Activated T-helper 1 cell treated with anti-CD3 and anti-CD28 coated beads, Interleukin-12 subunit alpha, Interleukin-12 subunit beta, Interleukin-2, Interleukin-4 antibody, amounts not matched to agents 30 ng/mL and 10 ng/mL and 1 ng/mL, durations not matched to agents 14 hours and 24 hours and 36 hours (primary cell): ENCODE measurements at regions not wholly inside any gene's neighbourhood (a gene's known extent, or its start where the extent isn't known, plus 50 kb on each side); places are given as distances from the start of the nearest gene placed in this dataset.

Source experiments
- DNase-seq: peaks from one replicate; pipeline ENCODE4 v3.0.0; 2021; ENCODE audit warnings: low spot score
- H3K27ac Mint-ChIP-seq: one replicate; pipeline ENCODE4 v1.8.0; 2021; ENCODE audit warnings: mild to moderate bottlenecking, mixed read lengths
- H3K27me3 Mint-ChIP-seq: one replicate; pipeline ENCODE4 v1.8.0; 2022; ENCODE audit warnings: mild to moderate bottlenecking, moderate library complexity, mixed read lengths; ENCODE audit not compliant: insufficient read depth
- H3K36me3 Mint-ChIP-seq: one replicate; pipeline ENCODE4 v1.8.0; 2021; ENCODE audit warnings: low read depth, mixed read lengths
- H3K4me1 Mint-ChIP-seq: one replicate; pipeline ENCODE4 v1.8.0; 2021; ENCODE audit warnings: low read depth, mixed read lengths
- H3K4me3 Mint-ChIP-seq: one replicate; pipeline ENCODE4 v1.8.0; 2021; ENCODE audit warnings: mild to moderate bottlenecking, moderate library complexity, mixed read lengths
- H3K9me3 Mint-ChIP-seq: one replicate; pipeline ENCODE4 v1.8.0; 2021; ENCODE audit warnings: mixed read lengths
- intact Hi-C: fragments of 100-400 bp; cut with micrococcal nuclease; formaldehyde crosslinking; loops from one replicate; pipeline ENCODE4 v1.15.1; 2024

- H3K4me3 Mint-ChIP-seq = no peak overlapping the region
- H3K36me3 Mint-ChIP-seq = no peaks in the 10 kb centered on the region
- peaks cover 4% of the 10 kb centered on the region for H3K27me3 Mint-ChIP-seq
- no peaks in the 10 kb centered on the region for H3K9me3 Mint-ChIP-seq
- intact Hi-C loops = loop anchor here (10.0 kb wide), 1 partner anchor 786 kb away; the partner anchor contains the start of gene GLIPR1
- peaks cover 15% of the 10 kb centered on the region for H3K4me1 Mint-ChIP-seq
- no peak for DNase-seq
- no peak overlapping the region for H3K27ac Mint-ChIP-seq
Observed at GRCh38 chr12:76270657-76271358, 77.4 kb downstream of the BBS10 start.

GRCh38 chr12:76268267-76268666 lies 79.9 kb downstream of the BBS10 start:
- DNase-seq = no peak
- H3K27me3 Mint-ChIP-seq = peaks cover 2% of the 10 kb centered on the region
- no peak overlapping the region for H3K27ac Mint-ChIP-seq
- no peaks in the 10 kb centered on the region for H3K9me3 Mint-ChIP-seq
- no peak overlapping the region for H3K4me3 Mint-ChIP-seq
- no peaks in the 10 kb centered on the region for H3K36me3 Mint-ChIP-seq
- H3K4me1 Mint-ChIP-seq = no peaks in the 10 kb centered on the region
- intact Hi-C loops = no loop called here

GRCh38 chr12:76266797-76267196 lies 81.4 kb downstream of the BBS10 start:
- H3K27me3 Mint-ChIP-seq = peaks cover 6% of the 10 kb centered on the region
- H3K4me1 Mint-ChIP-seq = no peaks in the 10 kb centered on the region
- no peak for DNase-seq
- H3K27ac Mint-ChIP-seq = no peak overlapping the region
- intact Hi-C loops = no loop called here
- H3K9me3 Mint-ChIP-seq = no peaks in the 10 kb centered on the region
- H3K4me3 Mint-ChIP-seq = no peak overlapping the region
- H3K36me3 Mint-ChIP-seq = no peaks in the 10 kb centered on the region

GRCh38 chr12:76265424-76266180 lies 82.6 kb downstream of the BBS10 start:
- Mint-ChIP-seq H3K9me3 (no peaks in the 10 kb centered on the region), H3K4me1 (no peaks in the 10 kb centered on the region), H3K27ac (no peak overlapping the region), H3K36me3 (no peaks in the 10 kb centered on the region), H3K4me3 (no peak overlapping the region), H3K27me3 (peaks cover 6% of the 10 kb centered on the region)
- DNase-seq = no peak
- intact Hi-C loops = no loop called here

GRCh38 chr12:76264611-76265012 lies 83.6 kb downstream of the BBS10 start:
- Mint-ChIP-seq H3K4me3 (no peak overlapping the region), H3K36me3 (no peaks in the 10 kb centered on the region), H3K4me1 (no peaks in the 10 kb centered on the region), H3K27me3 (peaks cover 6% of the 10 kb centered on the region), H3K27ac (no peak overlapping the region), H3K9me3 (no peaks in the 10 kb centered on the region)
- no peak for DNase-seq
- intact Hi-C loops = no loop called here

- no peak for DNase-seq
- no peaks in the 10 kb centered on the region for H3K36me3 Mint-ChIP-seq
- no peaks in the 10 kb centered on the region for H3K9me3 Mint-ChIP-seq
- intact Hi-C loops = no loop called here
- H3K4me3 Mint-ChIP-seq = no peak overlapping the region
- H3K27me3 Mint-ChIP-seq = peaks cover 6% of the 10 kb centered on the region
- no peaks in the 10 kb centered on the region for H3K4me1 Mint-ChIP-seq
- no peak overlapping the region for H3K27ac Mint-ChIP-seq
Observed at GRCh38 chr12:76263696-76264095, 84.5 kb downstream of the BBS10 start.

- Mint-ChIP-seq H3K27ac (no peak overlapping the region), H3K36me3 (no peaks in the 10 kb centered on the region), H3K4me3 (no peak overlapping the region), H3K27me3 (peaks cover 3% of the 10 kb centered on the region), H3K9me3 (no peaks in the 10 kb centered on the region), H3K4me1 (no peaks in the 10 kb centered on the region)
- intact Hi-C loops = no loop called here
- no peak for DNase-seq
Observed at GRCh38 chr12:76260390-76260748, 87.8 kb downstream of the BBS10 start.

- H3K27me3 Mint-ChIP-seq = peaks cover 3% of the 10 kb centered on the region
- no peaks in the 10 kb centered on the region for H3K4me1 Mint-ChIP-seq
- H3K36me3 Mint-ChIP-seq = no peaks in the 10 kb centered on the region
- H3K4me3 Mint-ChIP-seq = no peak overlapping the region
- H3K9me3 Mint-ChIP-seq = no peaks in the 10 kb centered on the region
- no peak for DNase-seq
- intact Hi-C loops = no loop called here
- H3K27ac Mint-ChIP-seq = no peak overlapping the region
Observed at GRCh38 chr12:76259660-76260389, 88.4 kb downstream of the BBS10 start.

- Mint-ChIP-seq H3K27ac (no peak overlapping the region), H3K4me3 (no peak overlapping the region), H3K27me3 (peaks cover 3% of the 10 kb centered on the region), H3K4me1 (no peaks in the 10 kb centered on the region), H3K9me3 (no peaks in the 10 kb centered on the region), H3K36me3 (no peaks in the 10 kb centered on the region)
- no peak for DNase-seq
- intact Hi-C loops = no loop called here
Observed at GRCh38 chr12:76259106-76259505, 89.1 kb downstream of the BBS10 start.

GRCh38 chr12:76256904-76257303 lies 91.3 kb downstream of the BBS10 start:
- intact Hi-C loops = no loop called here

GRCh38 chr12:76256321-76256720 lies 91.9 kb downstream of the BBS10 start:
- Mint-ChIP-seq H3K4me1 (no peaks in the 10 kb centered on the region), H3K36me3 (no peaks in the 10 kb centered on the region), H3K4me3 (no peak overlapping the region), H3K9me3 (no peaks in the 10 kb centered on the region), H3K27me3 (no peaks in the 10 kb centered on the region), H3K27ac (no peak overlapping the region)
- intact Hi-C loops = no loop called here
- no peak for DNase-seq

More at GRCh38 chr12:76256904-76257303, 91.3 kb downstream of the BBS10 start:
- no peaks in the 10 kb centered on the region for H3K36me3 Mint-ChIP-seq
- H3K4me1 Mint-ChIP-seq = no peaks in the 10 kb centered on the region
- DNase-seq = no peak
- no peak overlapping the region for H3K4me3 Mint-ChIP-seq
- no peaks in the 10 kb centered on the region for H3K9me3 Mint-ChIP-seq
- H3K27ac Mint-ChIP-seq = no peak overlapping the region
- no peaks in the 10 kb centered on the region for H3K27me3 Mint-ChIP-seq

GRCh38 chr12:76255692-76256091 lies 92.5 kb downstream of the BBS10 start:
- H3K36me3 Mint-ChIP-seq = no peaks in the 10 kb centered on the region
- H3K4me1 Mint-ChIP-seq = no peaks in the 10 kb centered on the region
- H3K4me3 Mint-ChIP-seq = no peak overlapping the region
- H3K27me3 Mint-ChIP-seq = no peaks in the 10 kb centered on the region
- no peak overlapping the region for H3K27ac Mint-ChIP-seq
- intact Hi-C loops = no loop called here
- H3K9me3 Mint-ChIP-seq = no peaks in the 10 kb centered on the region
- no peak for DNase-seq

- H3K4me3 Mint-ChIP-seq = no peak overlapping the region
- no peak for DNase-seq
- no peak overlapping the region for H3K27ac Mint-ChIP-seq
- intact Hi-C loops = no loop called here
- no peaks in the 10 kb centered on the region for H3K36me3 Mint-ChIP-seq
- no peaks in the 10 kb centered on the region for H3K9me3 Mint-ChIP-seq
- H3K4me1 Mint-ChIP-seq = no peaks in the 10 kb centered on the region
- H3K27me3 Mint-ChIP-seq = no peaks in the 10 kb centered on the region
Observed at GRCh38 chr12:76255281-76255680, 92.9 kb downstream of the BBS10 start.
